Endothelial cell of umbilical vein (primary cell): ENCODE measurements at regions not wholly inside any gene's neighbourhood (a gene's known extent, or its start where the extent isn't known, plus 50 kb on each side); places are given as distances from the start of the nearest gene placed in this dataset.

Experiments
- BruUV-seq: library from RNA; stranded (reverse); fragments of 400-500 nt; replicated peaks from 2 replicates; lab custom pipeline; 2021; lab: Mats Ljungman, UMichigan
- CTCF ChIA-PET: fragments of 300-600, 350-600 bp; sonication (Branson Sonifier 250); formaldehyde crosslinking; loops from one replicate; lab custom pipeline; 2021; ENCODE audit warnings: antibody characterized with exemption, inconsistent platforms; lab: Charles Lee
- POLR2A ChIA-PET: fragments of 300-600, 350-600 bp; sonication (Branson Sonifier 250); formaldehyde crosslinking; loops from one replicate; lab custom pipeline; 2021; ENCODE audit warnings: antibody characterized with exemption, inconsistent platforms; lab: Charles Lee
- DNase-seq: peaks from one replicate; pipeline ENCODE4 v3.0.0-alpha.2; 2011; ENCODE audit warnings: low read depth, low spot score
- FAIRE-seq: peaks from 2 replicates; lab custom pipeline; 2011; peaks lifted over from hg19 to GRCh38; lab: Jason Lieb, UNC
- H2AFZ ChIP-seq: 2 replicates; pipeline ENCODE4 v1.6.0; 2012; ENCODE audit warnings: low read depth, low read length, control low read depth, inconsistent platforms
- H3K27ac ChIP-seq: 2 replicates; pipeline ENCODE4 v1.5.1; 2011; ENCODE audit warnings: low read depth, mild to moderate bottlenecking, control low read depth, low read length, moderate library complexity; ENCODE audit not compliant: insufficient read depth
- H3K27me3 ChIP-seq, 2 experiments: 2 replicates each; pipeline versions ENCODE4 v1.6.0 to v1.6.1; 2011; ENCODE audit warnings: low read length in 2 of 2, mixed read lengths in 1 of 2; ENCODE audit not compliant: control insufficient read depth in 2 of 2, insufficient read depth in 2 of 2
- H3K36me3 ChIP-seq, 2 experiments: 2 replicates in 1 of 2; 3 replicates in 1 of 2; pipeline ENCODE4 v1.5.1; 2011; ENCODE audit warnings: low read length in 2 of 2, mild to moderate bottlenecking in 1 of 2, moderate library complexity in 1 of 2; ENCODE audit not compliant: control insufficient read depth in 2 of 2, insufficient read depth in 2 of 2; ENCODE audit errors: extremely low read depth in 1 of 2
- H3K4me1 ChIP-seq: 3 replicates; pipeline ENCODE4 v1.5.1; 2011; ENCODE audit warnings: mild to moderate bottlenecking, low read length; ENCODE audit not compliant: control insufficient read depth, insufficient read depth; ENCODE audit errors: extremely low read depth
- H3K4me2 ChIP-seq: 2 replicates; pipeline ENCODE4 v1.6.1; 2011; ENCODE audit warnings: low read length, control low read depth, mixed read lengths; ENCODE audit not compliant: insufficient read depth
- H3K4me3 ChIP-seq, 3 experiments: fragments of 200-600 bp in 1 of 3; sonication (generic), shearing (Covaris generic) in 1 of 3; replicated peaks in 1 of 3; 2 replicates each; pipeline ENCODE4 v1.5.1; 2011 to 2016; ENCODE audit warnings: control low read depth in 3 of 3, low read length in 3 of 3, mild to moderate bottlenecking in 2 of 3, inconsistent platforms in 1 of 3, low read depth in 1 of 3, moderate library complexity in 1 of 3; ENCODE audit not compliant: insufficient read depth in 1 of 3
- H3K79me2 ChIP-seq: 2 replicates; pipeline ENCODE4 v1.6.0; 2012; ENCODE audit warnings: low read length, inconsistent platforms; ENCODE audit not compliant: control insufficient read depth, insufficient read depth
- H3K9ac ChIP-seq: replicated peaks from 2 replicates; pipeline ENCODE3; 2011; ENCODE audit warnings: low read length, control low read depth; ENCODE audit not compliant: insufficient read depth; ENCODE audit errors: extremely low read depth
- H3K9me1 ChIP-seq: replicated peaks from 3 replicates; pipeline ENCODE4 v1.6.0; 2011; ENCODE audit warnings: mild to moderate bottlenecking, low read length; ENCODE audit not compliant: control insufficient read depth, insufficient read depth; ENCODE audit errors: extremely low read depth
- H3K9me3 ChIP-seq: replicated peaks from 2 replicates; pipeline ENCODE4 v1.5.1; 2012; ENCODE audit warnings: low read length, inconsistent platforms; ENCODE audit not compliant: control insufficient read depth, insufficient read depth
- H4K20me1 ChIP-seq: replicated peaks from 2 replicates; pipeline ENCODE3; 2011; ENCODE audit warnings: mild to moderate bottlenecking, low read length; ENCODE audit not compliant: control insufficient read depth, insufficient read depth; ENCODE audit errors: extremely low read depth
- CTCF ChIP-seq, 2 donors: IDR thresholded peaks; 1 replicate in 1 of 2; 2 replicates in 1 of 2; pipeline ENCODE4 v1.5.1; 2011; ENCODE audit warnings: low read length in 2 of 2, mild to moderate bottlenecking in 2 of 2, moderate library complexity in 2 of 2, control low read depth in 1 of 2, inconsistent platforms in 1 of 2, low read depth in 1 of 2; ENCODE audit not compliant: insufficient read depth in 1 of 2; ENCODE audit errors: extremely low read depth in 1 of 2
- EZH2 ChIP-seq: IDR thresholded peaks from 2 replicates; pipeline ENCODE4 v1.6.1; 2012; ENCODE audit warnings: borderline replicate concordance, low read depth, mild to moderate bottlenecking, moderate library complexity, low read length, inconsistent platforms; ENCODE audit not compliant: severe bottlenecking
- FOS ChIP-seq: IDR thresholded peaks from 2 replicates; pipeline ENCODE4 v1.6.1; 2011; ENCODE audit warnings: mild to moderate bottlenecking, low read length, moderate library complexity, borderline replicate concordance; ENCODE audit not compliant: insufficient read depth
- GATA2 ChIP-seq: IDR thresholded peaks from 2 replicates; pipeline ENCODE4 v1.7.0; 2011; ENCODE audit warnings: low read depth, mild to moderate bottlenecking, moderate library complexity, mixed read lengths, low read length; ENCODE audit not compliant: insufficient read length, insufficient read depth
- JUN ChIP-seq: IDR thresholded peaks from 2 replicates; pipeline ENCODE4 v1.6.1; 2011; ENCODE audit warnings: borderline replicate concordance, low read depth; ENCODE audit not compliant: insufficient read length, insufficient read depth
- MAX ChIP-seq: IDR thresholded peaks from 2 replicates; pipeline ENCODE4 v1.6.1; 2011; ENCODE audit not compliant: insufficient read depth, insufficient read length
- MYC ChIP-seq: IDR thresholded peaks from one replicate; pipeline ENCODE4 v1.6.1; 2011; ENCODE audit warnings: mild to moderate bottlenecking, low read depth, low read length
- POLR2A ChIP-seq: IDR thresholded peaks from 2 replicates; pipeline ENCODE4 v1.6.1; 2012; ENCODE audit warnings: low read depth, mild to moderate bottlenecking, control low read depth, low read length
- POLR2AphosphoS5 ChIP-seq: IDR thresholded peaks from 2 replicates; pipeline ENCODE4 v1.6.1; 2012; ENCODE audit warnings: low read depth, mild to moderate bottlenecking, control low read depth, low read length, moderate library complexity; ENCODE audit not compliant: insufficient read depth
- dilution Hi-C: fragments of 300-500 bp; cut with MboI; formaldehyde crosslinking; loops from one replicate; pipeline ENCODE4 v1.15.0; 2019; ENCODE audit warnings: low sequenced_read_pairs; ENCODE audit not compliant: extremely low pct_ligation_motif_present
- intact Hi-C: fragments of 100-400 bp; cut with micrococcal nuclease; formaldehyde crosslinking; loops from one replicate; pipeline ENCODE4 v1.10.0; 2022

GRCh38 chr5:35488055-35488454 is 129.6 kb upstream of the SPEF2 start:
- DNase-seq, result no peak
- dilution Hi-C loops, result no loop called here
- TF ChIP-seq FOS, result no peak
- TF ChIP-seq MYC, result no peak
- TF ChIP-seq CTCF (IDR thresholded peaks at IDR 0.05; ENCODE audit: extremely low read depth in 1 of 2, insufficient read depth in 1 of 2, low read depth in 1 of 2, low read length in 2 of 2), result no peak
- no peak for TF ChIP-seq JUN
- no peak for TF ChIP-seq EZH2
- no peak for TF ChIP-seq POLR2A
- no peak for TF ChIP-seq MAX
- no peak for TF ChIP-seq GATA2
- no peak for TF ChIP-seq POLR2AphosphoS5

More at GRCh38 chr5:35488055-35488454, 129.6 kb upstream of the SPEF2 start:
- no peaks in the 10 kb centered on the region for H3K36me3 ChIP-seq
- H2AFZ ChIP-seq, result no peak overlapping the region
- no peaks in the 10 kb centered on the region for H3K27me3 ChIP-seq
- no peaks in the 10 kb centered on the region for H3K9me3 ChIP-seq
- no peaks in the 10 kb centered on the region for H3K4me1 ChIP-seq
- no peak overlapping the region for H3K4me2 ChIP-seq
- H3K9me1 ChIP-seq, result no peaks in the 10 kb centered on the region
- H3K27ac ChIP-seq, result no peak overlapping the region
- no peaks in the 10 kb centered on the region for H3K79me2 ChIP-seq
- no peak overlapping the region for H3K4me3 ChIP-seq
- no peak overlapping the region for H3K9ac ChIP-seq
- CTCF ChIA-PET, result no interaction called here
- intact Hi-C loops, result no loop called here
- no peak for FAIRE-seq
- no TSS peak for BruUV-seq
- POLR2A ChIA-PET, result no interaction called here
- no peaks in the 10 kb centered on the region for H4K20me1 ChIP-seq
